ENCODE measurements at regions not wholly inside any gene's neighbourhood (a gene's known extent, or its start where the extent isn't known, plus 50 kb on each side); places are given as distances from the start of the nearest gene placed in this dataset.

DNA sequence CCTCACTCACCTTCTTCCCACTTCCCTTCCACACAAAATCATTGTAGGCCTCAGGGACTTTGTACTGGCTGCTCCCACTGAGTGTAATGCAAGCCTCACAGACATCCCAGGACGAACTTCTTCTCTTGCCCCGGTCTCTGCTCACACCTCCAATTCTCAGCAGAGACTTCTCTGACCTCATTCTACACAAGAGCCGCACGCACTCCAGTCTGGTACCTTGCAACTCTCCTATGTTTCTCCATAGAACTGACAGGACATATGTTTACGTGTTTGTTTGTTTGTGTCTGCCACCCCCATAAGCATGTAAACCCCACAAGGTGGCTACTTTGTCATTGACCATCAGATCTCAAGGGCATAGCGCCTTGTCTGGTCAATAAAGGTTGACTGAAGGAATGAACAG, 350.8 kb downstream of the AJAP1 start:
- Histone ChIP-seq H3K9ac (no peak overlapping the region), H3K4me1 (no peaks in the 10 kb centered on the region), H3K27ac (no peak overlapping the region), H3K79me2 (ENCODE audit: low read depth) (no peaks in the 10 kb centered on the region), H3K36me3 (no peaks in the 10 kb centered on the region), H3K4me2 (no peak overlapping the region), H3F3A (ENCODE audit: low read depth) (no peaks in the 10 kb centered on the region), H3K9me3 (ENCODE audit: low read depth) (no peaks in the 10 kb centered on the region), H2AFZ (replicated peaks) (no peak overlapping the region), H3K4me3 (no peak overlapping the region), H3K27me3 (no peaks in the 10 kb centered on the region), H4K20me1 (ENCODE audit: low read depth) (no peaks in the 10 kb centered on the region)
- H3K4me3 Mint-ChIP-seq, result peak overlapping the region; percentile 30
- H3K27ac Mint-ChIP-seq, result no peak overlapping the region
- TF ChIP-seq, protein P1, sequence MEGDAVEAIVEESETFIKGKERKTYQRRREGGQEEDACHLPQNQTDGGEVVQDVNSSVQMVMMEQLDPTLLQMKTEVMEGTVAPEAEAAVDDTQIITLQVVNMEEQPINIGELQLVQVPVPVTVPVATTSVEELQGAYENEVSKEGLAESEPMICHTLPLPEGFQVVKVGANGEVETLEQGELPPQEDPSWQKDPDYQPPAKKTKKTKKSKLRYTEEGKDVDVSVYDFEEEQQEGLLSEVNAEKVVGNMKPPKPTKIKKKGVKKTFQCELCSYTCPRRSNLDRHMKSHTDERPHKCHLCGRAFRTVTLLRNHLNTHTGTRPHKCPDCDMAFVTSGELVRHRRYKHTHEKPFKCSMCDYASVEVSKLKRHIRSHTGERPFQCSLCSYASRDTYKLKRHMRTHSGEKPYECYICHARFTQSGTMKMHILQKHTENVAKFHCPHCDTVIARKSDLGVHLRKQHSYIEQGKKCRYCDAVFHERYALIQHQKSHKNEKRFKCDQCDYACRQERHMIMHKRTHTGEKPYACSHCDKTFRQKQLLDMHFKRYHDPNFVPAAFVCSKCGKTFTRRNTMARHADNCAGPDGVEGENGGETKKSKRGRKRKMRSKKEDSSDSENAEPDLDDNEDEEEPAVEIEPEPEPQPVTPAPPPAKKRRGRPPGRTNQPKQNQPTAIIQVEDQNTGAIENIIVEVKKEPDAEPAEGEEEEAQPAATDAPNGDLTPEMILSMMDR (IDR thresholded peaks at IDR 0.05), result no peak
- TF ChIP-seq EZH2phosphoT487 (IDR thresholded peaks at IDR 0.05) (no peak), EZH2 (IDR thresholded peaks at IDR 0.05) (no peak)
- DNase-seq (ENCODE audit: low spot score), result no peak
- H3K4me1 Mint-ChIP-seq, result peaks cover 15% of the 10 kb centered on the region
- H3K27me3 Mint-ChIP-seq (ENCODE audit: insufficient read depth, low read depth), result peaks cover 9% of the 10 kb centered on the region
- peaks cover 6% of the 10 kb centered on the region for H3K9me3 Mint-ChIP-seq
- H3K36me3 Mint-ChIP-seq, result no peaks in the 10 kb centered on the region

DNA sequence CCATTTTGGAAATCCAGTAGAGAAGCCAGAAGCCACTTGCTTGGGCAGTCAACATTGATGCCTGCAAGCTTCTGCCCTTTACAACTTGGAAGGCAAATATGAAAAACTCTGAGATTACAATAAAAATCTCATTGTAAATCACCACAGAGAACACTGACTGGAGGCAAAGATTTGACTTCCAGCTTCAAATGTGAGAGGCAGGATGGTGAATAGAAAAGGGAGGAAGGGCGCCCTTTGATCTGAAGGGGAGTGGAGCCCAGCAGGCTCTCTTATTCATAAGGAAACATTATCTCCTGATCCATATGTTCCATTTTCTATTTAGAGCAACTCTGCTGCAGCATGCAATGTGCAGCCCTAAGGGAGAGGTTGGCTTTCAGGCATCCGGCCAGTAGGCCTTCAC, 348.3 kb downstream of the AJAP1 start:
- no peak overlapping the region for H3K4me3 Mint-ChIP-seq
- Histone ChIP-seq H3K4me2 (no peak overlapping the region), H3K27ac (no peak overlapping the region), H3K79me2 (ENCODE audit: low read depth) (no peaks in the 10 kb centered on the region), H3K9ac (no peak overlapping the region), H4K20me1 (ENCODE audit: low read depth) (no peaks in the 10 kb centered on the region), H3K36me3 (no peaks in the 10 kb centered on the region), H2AFZ (replicated peaks) (no peak overlapping the region), H3K4me3 (no peak overlapping the region), H3K27me3 (no peaks in the 10 kb centered on the region), H3F3A (ENCODE audit: low read depth) (no peaks in the 10 kb centered on the region), H3K9me3 (ENCODE audit: low read depth) (no peaks in the 10 kb centered on the region), H3K4me1 (no peaks in the 10 kb centered on the region)
- peaks cover 6% of the 10 kb centered on the region for H3K9me3 Mint-ChIP-seq
- no peaks in the 10 kb centered on the region for H3K36me3 Mint-ChIP-seq
- H3K4me1 Mint-ChIP-seq, result peaks cover 12% of the 10 kb centered on the region
- H3K27ac Mint-ChIP-seq, result no peak overlapping the region
- H3K27me3 Mint-ChIP-seq (ENCODE audit: insufficient read depth, low read depth), result peaks cover 9% of the 10 kb centered on the region
- TF ChIP-seq EZH2phosphoT487 (IDR thresholded peaks at IDR 0.05), result no peak
- TF ChIP-seq, protein P1 (IDR thresholded peaks at IDR 0.05), result no peak
- no peak for DNase-seq (ENCODE audit: low spot score)

DNA sequence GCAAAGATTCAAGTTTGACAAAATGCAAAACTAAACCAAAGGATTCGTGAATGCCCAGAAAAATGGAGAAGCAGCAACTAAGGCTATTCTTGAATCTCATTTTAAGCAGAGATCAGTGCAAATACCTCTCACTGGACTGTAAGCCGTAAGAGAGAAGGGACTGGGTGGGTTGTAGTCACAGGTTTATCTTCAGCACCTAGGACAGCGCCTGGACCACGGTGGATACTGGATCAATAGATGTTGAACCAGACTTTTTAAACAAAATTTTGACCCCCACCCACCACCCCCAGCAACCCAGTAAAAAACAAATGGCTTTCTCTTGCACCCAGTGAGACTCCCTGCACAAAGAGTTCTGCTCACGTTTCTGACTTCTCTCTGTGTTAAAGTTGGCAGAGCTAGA, 347.1 kb downstream of the AJAP1 start:
- H4K20me1 ChIP-seq (ENCODE audit: low read depth), result no peaks in the 10 kb centered on the region
- no peak overlapping the region for H3K4me2 ChIP-seq
- Mint-ChIP-seq H3K9me3 (peaks cover 6% of the 10 kb centered on the region), H3K4me3 (no peak overlapping the region), H3K36me3 (no peaks in the 10 kb centered on the region), H3K4me1 (peaks cover 12% of the 10 kb centered on the region), H3K27ac (no peak overlapping the region), H3K27me3 (ENCODE audit: insufficient read depth, low read depth) (peaks cover 9% of the 10 kb centered on the region)
- no peaks in the 10 kb centered on the region for H3K9me3 ChIP-seq (ENCODE audit: low read depth)
- H3K9ac ChIP-seq, result no peak overlapping the region
- no peaks in the 10 kb centered on the region for H3K4me1 ChIP-seq
- no peaks in the 10 kb centered on the region for H3F3A ChIP-seq (ENCODE audit: low read depth)
- peak; percentile 74 for DNase-seq (ENCODE audit: low spot score)
- H3K27ac ChIP-seq, result no peak overlapping the region
- no peak overlapping the region for H2AFZ ChIP-seq (replicated peaks)
- H3K27me3 ChIP-seq, result no peaks in the 10 kb centered on the region
- TF ChIP-seq EZH2 (IDR thresholded peaks at IDR 0.05) (no peak), EZH2phosphoT487 (IDR thresholded peaks at IDR 0.05) (no peak)
- TF ChIP-seq, protein P1 (IDR thresholded peaks at IDR 0.05), result no peak
- H3K36me3 ChIP-seq, result no peaks in the 10 kb centered on the region
- no peak overlapping the region for H3K4me3 ChIP-seq
- H3K79me2 ChIP-seq (ENCODE audit: low read depth), result no peaks in the 10 kb centered on the region

Data from neural progenitor cell (in vitro differentiated cells).